DMS53 treated with DMSO at 0.1 percent for 48 hours (cell line): ENCODE measurements at regions not wholly inside any gene's neighbourhood (a gene's known extent, or its start where the extent isn't known, plus 50 kb on each side); places are given as distances from the start of the nearest gene placed in this dataset.

Experiments used
- DNase-seq: peaks from one replicate; lab custom pipeline; 2025; ENCODE audit not compliant: unreplicated experiment; lab: John Stamatoyannopoulos, UW

- no peak for DNase-seq
These were observed 219.0 kb downstream of the CDC5L start for GRCh38 chr6:44606504-44606903.

- no peak for DNase-seq
These were observed 219.5 kb downstream of the CDC5L start for GRCh38 chr6:44606976-44607375.

- DNase-seq: no peak
These were observed 220.7 kb downstream of the CDC5L start for GRCh38 chr6:44608175-44608574.

GRCh38 chr6:44609051-44609612 is 221.6 kb downstream of the CDC5L start:
- DNase-seq: no peak

GRCh38 chr6:44614396-44614795 is 226.9 kb downstream of the CDC5L start:
- DNase-seq: no peak

GRCh38 chr6:44615621-44616020 is 228.1 kb downstream of the CDC5L start:
- no peak for DNase-seq

- no peak for DNase-seq
These were observed 229.9 kb downstream of the CDC5L start for GRCh38 chr6:44617416-44617815.

- no peak for DNase-seq
These were observed 230.9 kb downstream of the CDC5L start for GRCh38 chr6:44618371-44618770.

- no peak for DNase-seq
These were observed 233.4 kb downstream of the CDC5L start for GRCh38 chr6:44620922-44621321.

- no peak for DNase-seq
These were observed 234.3 kb downstream of the CDC5L start for GRCh38 chr6:44621846-44622245.

- no peak for DNase-seq
These were observed 235.0 kb downstream of the CDC5L start for GRCh38 chr6:44622555-44622954.

- DNase-seq: no peak
These were observed 235.4 kb downstream of the CDC5L start for GRCh38 chr6:44622956-44623355.

GRCh38 chr6:44624226-44624625 is 236.7 kb downstream of the CDC5L start:
- DNase-seq: no peak

- no peak for DNase-seq
These were observed 237.5 kb downstream of the CDC5L start for GRCh38 chr6:44624936-44625573.

- no peak for DNase-seq
These were observed 238.5 kb downstream of the CDC5L start for GRCh38 chr6:44625996-44626395.

GRCh38 chr6:44626616-44627015 is 239.1 kb downstream of the CDC5L start:
- DNase-seq: no peak

GRCh38 chr6:44627091-44627882 is 239.8 kb downstream of the CDC5L start:
- DNase-seq: no peak

- no peak for DNase-seq
These were observed 240.4 kb downstream of the CDC5L start for GRCh38 chr6:44627883-44628271.

- no peak for DNase-seq
These were observed 240.8 kb downstream of the CDC5L start for GRCh38 chr6:44628347-44628746.

- no peak for DNase-seq
These were observed 242.1 kb downstream of the CDC5L start for GRCh38 chr6:44629636-44630035.

- DNase-seq: peak; percentile 38
These were observed 242.9 kb downstream of the CDC5L start for GRCh38 chr6:44630125-44631028.
